Limb (tissue), 2 donors: ENCODE measurements at regions not wholly inside any gene's neighbourhood (a gene's known extent, or its start where the extent isn't known, plus 50 kb on each side); places are given as distances from the start of the nearest gene placed in this dataset.

Source experiments
- DNase-seq, 2 donors: peaks; one replicate each; pipeline ENCODE4 v3.0.0-alpha.2; 2016; ENCODE audit errors: extremely low spot score in 2 of 2

DNA sequence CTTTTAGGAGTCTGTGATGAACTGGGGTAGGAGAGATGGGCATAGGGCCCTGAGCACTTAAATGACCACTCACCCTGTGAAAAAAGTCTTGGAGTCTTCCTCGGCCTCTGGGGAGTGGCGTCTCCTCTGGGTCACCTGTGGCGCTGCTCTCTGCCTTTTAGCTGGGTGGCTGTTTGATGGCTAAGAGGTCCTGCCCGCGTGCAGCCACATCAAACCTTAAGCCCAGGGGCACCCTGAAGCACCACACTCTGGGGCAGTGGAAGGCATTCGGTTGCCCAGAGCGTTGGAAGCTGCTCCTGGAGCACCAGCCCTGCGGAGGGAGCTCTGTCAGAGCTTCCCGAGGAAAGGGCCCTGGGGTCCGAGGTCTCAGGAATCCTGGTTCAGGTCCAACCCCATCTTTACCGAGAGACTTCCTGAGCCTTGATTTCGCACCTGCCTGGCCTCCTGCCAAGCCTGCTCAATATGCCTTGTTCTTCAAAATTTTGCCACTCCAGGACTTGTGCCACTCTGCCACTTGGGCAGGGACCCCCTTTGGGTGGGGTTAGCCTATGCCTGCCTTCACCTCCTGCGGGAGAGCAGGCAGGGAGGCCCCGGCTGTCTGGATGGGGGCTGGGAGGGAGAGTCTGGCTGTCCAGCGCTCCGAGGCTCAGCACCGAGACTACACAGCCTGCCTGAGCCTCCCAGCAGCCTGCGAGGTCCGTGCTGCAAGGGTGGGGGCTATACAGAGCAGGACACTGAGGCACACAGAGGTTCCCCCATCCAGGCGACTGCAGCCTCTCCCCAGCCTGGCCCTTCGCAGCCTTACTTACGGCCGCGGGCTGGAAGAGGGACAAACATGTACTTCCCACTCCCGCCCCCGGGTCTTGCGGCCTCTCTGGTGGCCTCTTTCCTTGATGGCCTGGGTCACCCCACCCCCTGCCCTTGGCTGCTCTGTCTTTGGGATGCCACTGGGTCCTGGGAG, 63.4 kb upstream of the RNU6ATAC start:
- no peak for DNase-seq

GRCh38 chr9:134228649-134229048, 64.3 kb upstream of the RNU6ATAC start:
- no peak for DNase-seq

DNA sequence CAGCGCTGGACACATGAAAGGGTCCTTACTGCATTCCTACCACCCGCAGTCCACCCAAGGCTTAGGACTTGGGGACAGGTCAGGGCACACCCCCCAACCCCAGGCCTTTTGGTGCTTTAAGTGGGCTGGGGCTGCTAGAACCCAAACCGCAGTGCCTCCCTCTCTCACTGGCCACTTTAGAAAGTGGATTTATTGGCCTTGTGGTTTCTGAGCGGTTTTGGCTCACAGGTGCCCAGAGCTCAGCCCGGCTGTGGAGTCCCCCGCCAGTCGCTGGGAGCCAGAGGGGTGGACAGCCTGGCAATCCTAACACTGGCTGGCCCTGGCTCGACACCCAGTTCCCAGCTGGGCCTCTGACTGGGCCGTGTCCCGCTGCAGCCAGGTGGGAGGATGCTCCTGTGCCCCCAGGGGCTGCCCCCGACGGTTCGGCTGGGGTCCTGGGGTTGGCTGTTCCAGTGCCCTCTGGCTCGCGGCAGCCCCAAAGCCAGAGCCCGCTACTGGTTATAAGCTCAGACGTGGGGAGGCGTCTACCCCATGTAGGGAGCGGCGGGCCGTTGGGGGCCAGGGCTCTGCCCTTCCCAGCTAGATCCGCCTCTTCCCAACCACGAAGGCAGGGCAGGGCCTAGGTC, 65.2 kb upstream of the RNU6ATAC start:
- DNase-seq = no peak

GRCh38 chr9:134230092-134230941, 66.0 kb upstream of the RNU6ATAC start:
- DNase-seq = no peak

DNA sequence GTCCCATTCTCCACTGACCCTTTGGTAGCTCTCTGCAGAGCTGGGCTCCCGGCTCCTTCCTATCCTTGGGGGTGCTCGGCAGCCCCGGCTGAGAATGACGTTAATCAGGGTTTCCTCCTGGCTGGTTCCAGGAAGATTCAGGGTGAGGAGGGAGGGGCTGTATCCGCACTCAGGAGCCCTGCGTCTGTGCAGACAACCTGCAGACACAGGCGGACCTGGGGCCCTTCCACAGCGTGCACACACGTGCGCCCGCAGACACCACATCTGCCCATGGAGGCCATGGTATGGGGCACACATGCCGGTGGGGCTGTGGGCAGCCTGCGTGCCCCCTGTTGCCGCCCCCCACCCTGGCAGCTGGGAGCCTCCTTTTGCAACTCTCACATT, 66.6 kb upstream of the RNU6ATAC start:
- DNase-seq = no peak

DNA sequence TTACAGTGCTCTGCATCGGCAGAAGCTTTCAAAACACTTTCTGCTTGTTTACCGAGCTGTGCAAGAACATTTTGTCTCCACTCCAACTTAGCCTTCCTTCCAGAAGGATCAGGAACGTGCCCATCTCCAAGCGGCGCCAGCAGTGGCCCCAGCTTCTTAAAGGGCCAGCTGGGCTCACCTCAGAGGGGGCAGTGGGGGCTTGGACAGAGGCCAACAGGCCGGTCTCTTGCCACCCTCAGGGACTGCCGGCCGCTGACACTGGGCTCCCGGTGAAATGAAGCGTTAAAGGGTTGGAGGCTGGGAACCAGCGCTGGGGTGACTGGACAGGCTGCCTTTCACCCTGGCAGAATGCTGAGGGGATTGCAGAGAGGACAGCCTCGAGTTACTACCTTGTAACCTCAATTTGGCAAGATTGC, 67.0 kb upstream of the RNU6ATAC start:
- DNase-seq = no peak

DNA sequence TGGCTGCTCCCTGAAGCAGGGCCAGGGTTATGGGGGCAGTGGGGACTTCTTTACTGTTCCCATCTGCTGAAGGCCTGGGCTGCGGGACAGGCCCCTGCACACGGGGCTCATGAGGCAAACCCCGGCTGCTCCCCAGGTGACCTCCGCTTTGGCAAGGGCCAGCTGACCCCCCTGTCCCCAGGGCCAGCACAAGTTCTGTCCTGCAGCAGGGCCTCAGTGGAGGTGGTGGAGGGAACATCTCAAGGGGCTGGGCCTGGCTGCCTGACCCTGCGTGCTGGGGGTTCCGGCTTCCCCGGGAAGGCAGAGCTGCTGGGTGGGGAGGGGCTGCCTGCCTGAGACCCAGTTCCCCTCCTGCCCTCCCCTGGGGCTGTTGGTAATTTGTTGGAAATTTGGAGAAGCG, 67.4 kb upstream of the RNU6ATAC start:
- no peak for DNase-seq

GRCh38 chr9:134233022-134233421, 68.7 kb upstream of the RNU6ATAC start:
- DNase-seq = no peak

- DNase-seq = no peak
Observed at GRCh38 chr9:134234001-134234660, 69.8 kb upstream of the RNU6ATAC start.

DNA sequence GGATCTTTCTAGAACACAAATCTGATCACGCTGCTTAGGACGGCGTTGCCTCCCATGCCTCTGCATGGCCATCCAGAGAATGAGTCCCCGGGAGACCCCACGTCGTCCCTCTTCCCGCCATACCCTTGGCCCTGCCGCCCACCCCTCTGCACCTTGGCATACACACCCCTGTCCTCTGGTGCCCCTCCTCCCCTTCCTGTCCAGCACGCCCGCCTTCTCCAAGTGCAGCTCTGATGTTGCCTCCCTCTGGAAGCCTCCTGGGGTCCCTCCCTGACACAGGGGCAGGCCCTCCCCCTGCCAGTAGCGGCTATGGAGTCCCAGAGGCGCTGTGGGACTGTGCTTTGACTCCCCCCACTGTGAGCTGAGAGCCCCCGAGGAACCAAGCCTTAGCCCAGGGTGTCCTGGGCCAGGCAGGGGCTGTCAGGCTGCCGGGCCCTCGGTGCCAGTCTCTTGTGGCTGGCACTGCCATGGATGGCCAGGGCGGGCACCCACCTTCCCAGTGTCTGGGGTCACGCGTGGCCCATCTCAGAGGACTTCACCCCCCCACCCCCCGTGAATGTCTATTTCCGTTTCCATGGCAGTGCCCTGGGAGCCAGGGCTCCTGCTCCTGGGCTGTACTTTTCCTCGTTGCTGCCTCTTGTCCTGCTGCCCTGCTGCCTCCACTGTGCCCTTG, 70.5 kb upstream of the RNU6ATAC start:
- no peak for DNase-seq

DNA sequence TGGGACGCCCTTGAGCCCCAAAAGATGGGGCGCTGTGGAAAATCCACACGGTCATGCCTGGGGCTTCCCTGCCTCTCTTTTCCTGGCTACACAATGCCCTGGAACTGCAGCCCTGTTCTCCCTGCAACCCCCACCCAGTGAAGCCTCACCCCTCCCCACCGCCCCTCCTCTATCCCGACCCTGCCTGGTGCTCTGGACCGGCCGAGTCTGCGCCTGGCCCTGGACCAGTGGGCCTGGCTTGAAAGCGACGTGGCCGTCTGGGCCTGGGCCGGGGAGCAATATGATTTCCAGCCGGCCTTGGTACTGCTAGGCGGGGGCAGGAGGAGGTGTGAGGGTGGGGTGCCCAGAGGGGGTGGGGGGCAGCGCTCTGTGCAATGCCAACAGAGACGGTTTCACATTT, 71.0 kb upstream of the RNU6ATAC start:
- DNase-seq = no peak

GRCh38 chr9:134236001-134236421, 71.6 kb upstream of the RNU6ATAC start:
- no peak for DNase-seq

- no peak for DNase-seq
Observed at GRCh38 chr9:134236935-134237629, 72.7 kb upstream of the RNU6ATAC start.

DNA sequence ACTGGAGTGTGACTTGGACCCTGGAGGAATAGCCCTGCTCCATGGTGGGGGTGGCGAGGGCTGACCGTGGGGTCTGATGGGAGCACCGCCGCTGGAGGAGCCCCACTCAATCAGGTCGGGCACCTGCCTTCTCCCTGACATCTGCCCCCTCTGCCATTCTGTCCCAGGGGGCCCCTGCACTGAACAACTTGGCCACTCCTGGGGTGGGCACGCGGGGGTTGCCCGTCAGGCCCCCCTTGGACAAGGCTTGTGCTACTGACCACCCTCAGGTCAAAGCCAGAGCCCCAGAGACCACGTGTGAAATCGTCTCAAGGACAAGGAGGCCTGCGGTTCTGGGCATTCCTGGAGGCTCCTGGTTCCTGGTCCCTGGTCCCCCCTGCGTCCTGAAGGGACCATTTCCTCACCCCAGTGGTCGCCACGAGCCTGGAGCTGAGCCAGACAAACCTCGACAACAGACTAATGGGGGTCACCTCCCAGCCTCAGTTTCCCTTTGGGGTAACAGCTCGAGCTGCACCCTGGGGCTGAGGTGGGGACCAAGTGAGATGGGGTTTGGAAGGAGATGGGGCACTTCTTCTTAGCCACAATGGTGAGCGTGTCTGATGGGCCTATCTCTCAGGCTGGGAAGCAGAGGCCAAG, 73.4 kb upstream of the RNU6ATAC start:
- DNase-seq = no peak

- no peak for DNase-seq
Observed at GRCh38 chr9:134239130-134239903, 75.0 kb upstream of the RNU6ATAC start.

GRCh38 chr9:134239939-134240338, 75.6 kb upstream of the RNU6ATAC start:
- no peak for DNase-seq

DNA sequence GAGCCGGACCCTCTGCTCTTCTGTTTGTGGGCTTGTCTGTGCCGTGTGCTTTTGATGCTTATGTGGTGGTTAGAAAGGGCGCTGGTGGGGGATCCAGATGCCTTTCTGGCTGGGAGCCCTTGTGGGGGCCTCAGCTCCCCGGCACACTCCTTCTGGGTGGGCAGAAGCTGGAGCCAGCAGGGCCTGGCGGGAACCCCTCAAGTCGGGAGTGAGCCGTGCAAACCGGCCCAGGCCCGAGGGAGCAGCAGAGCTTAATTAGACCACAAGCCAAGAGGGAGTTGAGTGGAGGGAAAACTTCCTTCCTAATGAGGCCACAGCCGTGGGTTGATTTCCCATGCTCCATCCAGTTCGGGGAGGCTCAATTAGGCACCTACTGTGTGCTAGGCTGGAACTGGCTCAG, 76.0 kb upstream of the RNU6ATAC start:
- DNase-seq = no peak

- no peak for DNase-seq
Observed at GRCh38 chr9:134242706-134243105, 78.3 kb upstream of the RNU6ATAC start.
